Inflammatory macrophage (primary cell): ENCODE measurements at regions not wholly inside any gene's neighbourhood (a gene's known extent, or its start where the extent isn't known, plus 50 kb on each side); places are given as distances from the start of the nearest gene placed in this dataset.

Source experiments
- DNase-seq, 2 donors: peaks; one replicate each; pipeline ENCODE4 v3.0.0-alpha.2; 2020 to 2022

DNA sequence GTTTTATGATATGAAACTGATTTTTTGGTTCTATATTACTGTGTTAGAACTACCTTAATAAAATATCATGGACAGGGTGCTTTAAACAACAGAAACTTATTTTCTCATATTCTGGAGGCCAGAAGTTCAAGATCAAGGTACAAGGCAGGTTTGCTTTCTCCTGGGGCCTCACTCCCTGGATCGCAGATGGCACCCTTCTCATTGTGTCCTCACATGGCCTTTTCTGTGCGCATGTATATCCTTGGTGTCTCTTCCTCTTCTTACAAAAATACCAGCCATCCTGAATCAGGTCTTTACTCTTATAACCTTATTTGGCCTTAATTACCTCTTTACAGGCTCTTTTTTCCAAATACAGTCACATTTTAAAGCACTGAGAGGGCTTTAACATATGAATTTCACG, 906.1 kb downstream of the CDH11 start:
- no peak for DNase-seq

GRCh38 chr16:64211331-64211730, 910.5 kb downstream of the CDH11 start:
- DNase-seq, result no peak

DNA sequence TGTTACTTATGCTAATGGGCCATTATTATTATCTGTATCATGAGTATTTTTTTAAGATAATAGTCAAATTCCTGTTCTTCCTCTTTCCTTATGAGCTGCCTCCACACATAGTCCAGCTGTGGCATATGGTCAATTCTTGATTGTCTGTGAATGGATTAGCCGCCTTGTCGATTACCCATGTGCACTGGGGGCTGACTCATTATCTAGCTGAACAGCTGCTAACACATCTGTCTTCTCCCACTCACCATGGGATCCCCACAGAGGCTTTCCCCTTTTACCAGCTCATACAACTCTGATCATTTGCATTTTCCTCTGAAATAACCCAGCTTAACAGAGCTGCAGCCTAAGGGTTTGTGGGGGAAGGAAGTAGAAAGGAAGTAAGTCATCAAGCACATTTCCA, 915.0 kb downstream of the CDH11 start:
- no peak for DNase-seq

DNA sequence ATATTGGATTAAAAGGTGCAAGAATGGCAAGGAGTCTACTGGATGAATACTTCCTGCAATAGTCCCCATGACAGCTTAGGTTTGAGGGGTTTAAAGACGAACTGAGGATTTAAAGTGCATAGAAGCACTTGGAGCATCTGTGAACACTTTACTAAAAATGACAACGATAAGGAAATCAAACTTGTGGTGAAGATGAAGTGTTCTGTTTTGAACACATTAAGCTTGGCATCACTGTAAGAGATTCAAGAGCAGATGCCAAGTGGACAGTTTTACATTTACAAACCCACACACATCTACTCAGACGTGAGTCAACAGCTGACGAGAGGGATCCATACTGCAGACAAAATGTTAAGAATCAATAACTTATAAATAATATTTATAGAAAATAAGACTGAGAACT, 918.7 kb downstream of the CDH11 start:
- DNase-seq, result no peak

DNA sequence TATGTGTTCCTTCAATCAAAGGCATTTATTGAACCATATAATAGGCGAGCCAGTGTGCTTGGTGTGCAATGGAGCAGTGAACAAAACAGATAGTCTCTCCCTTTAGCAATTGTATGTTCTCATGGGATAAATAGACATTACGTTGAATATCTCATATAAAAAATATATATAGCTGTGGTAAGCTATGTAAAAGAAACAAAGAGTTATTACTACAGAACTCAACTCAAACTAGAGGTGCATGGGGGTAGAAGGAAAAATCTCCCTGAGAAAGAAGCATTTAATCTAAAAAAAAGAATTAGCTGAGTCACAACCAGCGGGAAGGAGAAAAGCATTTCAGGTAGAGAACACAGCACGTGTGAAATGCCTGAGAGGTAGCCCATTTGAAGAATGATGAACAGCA, 919.3 kb downstream of the CDH11 start:
- no peak for DNase-seq

DNA sequence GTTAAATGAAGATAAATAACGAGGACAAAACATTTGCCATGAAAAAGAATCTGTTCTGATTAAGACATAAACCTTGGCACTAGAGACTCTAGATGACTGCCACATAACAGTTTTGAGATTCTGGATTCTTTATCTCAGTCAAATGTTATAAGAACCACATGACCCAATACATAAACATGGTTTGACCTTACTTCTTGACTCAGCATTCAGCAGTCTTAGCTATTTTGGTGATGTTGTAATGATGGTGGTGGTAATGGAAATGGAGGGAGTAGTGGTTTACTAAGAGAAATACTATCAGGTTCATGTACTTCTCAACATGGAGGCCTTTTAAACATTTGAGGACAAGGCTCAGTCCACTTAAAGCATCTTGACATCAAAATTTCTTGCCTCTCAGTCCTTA, 925.4 kb downstream of the CDH11 start:
- no peak for DNase-seq

DNA sequence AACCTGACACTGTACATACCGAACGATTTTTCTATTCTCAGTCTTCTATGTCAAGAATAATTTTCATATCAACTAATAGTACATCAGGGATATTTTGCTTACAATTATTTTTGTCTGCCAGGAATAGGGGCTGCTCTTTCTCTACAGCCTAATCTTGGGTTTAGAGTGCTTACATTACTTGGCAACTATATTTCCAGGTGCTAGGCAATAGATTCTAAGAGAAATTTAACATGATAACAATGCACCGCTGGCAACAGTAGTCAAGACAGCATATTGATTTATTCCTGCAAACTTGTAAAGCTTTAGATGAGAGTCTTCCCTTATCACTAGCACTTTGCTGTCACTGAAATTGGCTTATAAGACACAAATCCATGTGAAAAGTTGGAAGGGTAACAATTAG, 935.9 kb downstream of the CDH11 start:
- DNase-seq, result no peak

- no peak for DNase-seq
Observed at GRCh38 chr16:64184156-64184555, 937.7 kb downstream of the CDH11 start.

DNA sequence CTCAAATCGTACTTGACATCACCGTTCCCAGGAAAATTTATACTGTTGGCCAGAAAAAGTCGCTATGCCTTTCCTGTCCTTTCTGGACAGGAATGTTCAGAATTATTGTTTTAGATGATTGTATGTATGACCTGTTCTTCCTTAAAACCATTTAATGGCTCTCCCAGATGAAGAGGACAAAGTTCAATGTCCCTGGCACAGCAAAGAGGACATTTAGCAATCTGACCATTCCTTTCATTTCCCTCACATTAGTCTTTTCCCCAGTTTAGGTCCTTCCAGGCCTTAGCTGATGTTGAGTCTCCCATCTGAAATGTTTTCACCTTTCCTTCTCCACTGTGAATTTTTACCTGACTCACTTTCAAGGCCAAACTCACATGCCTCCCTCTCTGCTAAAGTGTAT, 938.9 kb downstream of the CDH11 start:
- DNase-seq, result no peak

- DNase-seq, result no peak
Observed at GRCh38 chr16:64181271-64181925, 940.5 kb downstream of the CDH11 start.

- DNase-seq, result no peak
Observed at GRCh38 chr16:64180136-64180900, 941.5 kb downstream of the CDH11 start.

DNA sequence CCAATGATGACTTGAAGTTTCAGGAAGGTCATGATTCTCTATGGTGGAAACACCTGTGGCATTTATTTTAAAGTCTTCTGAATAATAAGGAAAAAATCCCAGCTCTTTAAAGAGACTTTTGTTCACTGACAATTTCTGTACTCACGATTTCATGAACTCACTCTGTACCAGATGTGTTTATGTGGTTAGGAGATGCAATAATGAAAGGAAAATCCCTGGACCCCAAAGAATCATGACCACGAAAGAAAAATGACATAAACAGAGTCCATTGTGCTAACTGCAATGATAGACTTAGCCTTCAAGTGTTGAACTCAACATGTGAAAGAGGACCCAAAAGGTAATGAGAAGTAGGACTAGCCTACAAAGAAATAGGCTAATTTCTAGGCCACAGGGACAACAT, 947.5 kb downstream of the CDH11 start:
- no peak for DNase-seq

DNA sequence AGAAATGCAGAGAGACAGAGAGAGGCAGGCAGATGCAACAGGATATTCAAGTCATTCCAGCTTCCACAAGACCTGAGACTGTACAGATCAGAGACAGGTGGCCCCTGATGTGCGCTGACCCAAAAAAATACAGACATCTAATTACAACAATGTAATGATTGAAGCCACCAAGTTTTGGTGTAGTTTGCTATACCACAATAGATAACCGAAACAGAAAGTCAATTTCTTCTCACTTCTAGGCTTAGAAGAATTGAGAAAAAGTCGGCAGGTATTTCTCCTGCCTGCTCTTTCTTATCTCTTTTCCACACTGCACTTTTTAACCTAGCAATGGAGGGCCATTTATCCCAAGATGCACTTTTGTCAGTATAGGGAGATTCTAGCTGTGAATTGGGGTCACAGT, 949.2 kb downstream of the CDH11 start:
- DNase-seq, result no peak

DNA sequence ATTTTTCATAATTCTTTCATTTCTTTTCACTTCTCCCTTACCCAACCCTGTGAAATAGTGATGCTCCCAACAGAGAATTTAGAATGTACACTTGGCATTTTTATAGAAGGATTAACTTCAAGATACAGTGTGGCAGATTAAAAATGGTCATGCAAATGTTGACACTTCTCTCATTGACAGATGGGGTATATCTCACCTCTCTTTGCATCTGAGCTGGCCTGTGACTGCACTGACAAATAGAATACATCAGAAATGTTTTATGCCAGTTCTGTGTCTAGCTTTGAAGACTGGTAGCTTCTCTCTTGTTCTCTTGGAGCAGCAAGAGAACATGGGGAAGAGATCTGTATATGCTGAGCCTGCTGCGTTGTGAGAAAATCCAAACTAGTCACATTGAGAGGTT, 949.6 kb downstream of the CDH11 start:
- no peak for DNase-seq

- DNase-seq, result no peak
Observed at GRCh38 chr16:64171632-64172031, 950.2 kb downstream of the CDH11 start.

- no peak for DNase-seq
Observed at GRCh38 chr16:64168371-64168770, 953.5 kb downstream of the CDH11 start.

GRCh38 chr16:64167936-64168335, 953.9 kb downstream of the CDH11 start:
- DNase-seq, result no peak

- DNase-seq, result no peak
Observed at GRCh38 chr16:64165368-64165767, 956.5 kb downstream of the CDH11 start.

DNA sequence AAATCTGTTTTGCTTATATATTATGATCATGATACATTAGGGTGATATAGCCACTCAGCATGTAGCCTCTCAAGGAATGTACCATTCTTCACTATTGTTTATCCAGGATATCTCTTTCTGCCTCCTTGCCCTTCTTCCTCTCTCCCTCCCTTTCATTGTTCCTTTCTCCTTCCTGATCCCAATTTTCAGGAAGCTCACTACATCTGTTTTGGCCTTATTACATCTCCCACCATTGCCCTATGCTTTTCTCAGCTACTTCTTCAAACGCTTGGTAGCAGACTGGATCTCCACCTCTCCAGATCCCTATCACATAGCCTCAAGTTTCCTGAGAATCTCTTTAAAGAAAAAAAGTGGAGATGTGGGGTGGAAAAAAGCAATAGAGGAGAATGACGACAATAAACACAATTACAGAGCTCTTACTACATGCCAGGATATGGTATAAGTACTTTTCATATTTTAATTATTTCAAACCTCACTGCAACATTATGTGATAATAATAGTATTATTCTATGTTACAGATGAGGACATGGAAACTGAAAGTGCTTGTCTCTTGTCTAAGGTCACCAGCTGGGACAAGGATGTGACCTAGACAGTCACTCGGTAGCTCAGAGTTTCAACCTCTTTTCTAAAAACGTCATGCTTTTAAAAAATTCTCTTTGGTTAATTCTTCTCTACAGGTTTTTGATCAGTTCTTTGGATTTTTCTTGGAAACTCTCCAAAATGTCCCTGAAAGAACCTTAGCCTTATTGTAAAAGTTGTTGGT, 959.1 kb downstream of the CDH11 start:
- DNase-seq, result no peak

DNA sequence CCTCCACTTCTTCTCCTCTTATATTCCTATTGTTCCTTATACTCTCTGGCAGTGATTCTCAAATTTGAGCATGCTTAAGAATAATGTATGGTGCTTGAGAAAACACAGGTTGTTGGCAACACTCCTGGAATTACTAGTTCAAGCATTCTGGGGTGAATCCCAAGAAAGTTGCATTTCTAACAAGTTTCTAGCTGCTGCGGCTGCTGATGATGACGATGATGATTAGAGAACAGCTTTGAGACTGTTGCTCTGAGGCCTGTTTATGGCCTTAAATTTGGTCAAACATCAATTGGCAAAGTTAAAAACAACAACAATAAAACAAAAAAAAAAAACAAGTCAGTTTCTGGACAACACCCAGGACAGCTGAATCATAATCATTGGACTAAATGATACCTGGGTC, 961.9 kb downstream of the CDH11 start:
- DNase-seq, result no peak

- no peak for DNase-seq
Observed at GRCh38 chr16:64158941-64159588, 962.8 kb downstream of the CDH11 start.

- DNase-seq, result no peak
Observed at GRCh38 chr16:64153718-64154117, 968.1 kb downstream of the CDH11 start.
